ENCODE measurements at regions not wholly inside any gene's neighbourhood (a gene's known extent, or its start where the extent isn't known, plus 50 kb on each side); places are given as distances from the start of the nearest gene placed in this dataset.

GRCh38 chr1:222087221-222087920 is 345.5 kb upstream of the DUSP10 start:
- no peaks in the 10 kb centered on the region for H3K79me2 ChIP-seq (ENCODE audit: low read depth)
- TF ChIP-seq CTCF (conservative IDR thresholded peaks at IDR 0.05), result no peak
- no peak for TF ChIP-seq EZH2 (IDR thresholded peaks at IDR 0.05; ENCODE audit: low read depth)
- no peak overlapping the region for H2AFZ ChIP-seq
- H4K20me1 ChIP-seq (ENCODE audit: insufficient read depth), result no peaks in the 10 kb centered on the region
- no TSS peak for BruUV-seq (replicated peaks)
- no peaks in the 10 kb centered on the region for H3K9me2 ChIP-seq (ENCODE audit: insufficient read depth)
- H3K4me3 ChIP-seq, result no peak overlapping the region
- no peak overlapping the region for H3K4me2 ChIP-seq
- ChIA-PET CTCF (no interaction called here), POLR2A (ENCODE audit: unreplicated experiment) (no interaction called here)
- intact Hi-C loops (cut with micrococcal nuclease; ENCODE audit: unreplicated experiment), result no loop called here
- H3K4me1 ChIP-seq (replicated peaks; ENCODE audit: insufficient read depth), result no peaks in the 10 kb centered on the region
- H3K27ac ChIP-seq, result no peak overlapping the region
- no peak for DNase-seq
- no peaks in the 10 kb centered on the region for H3F3A ChIP-seq (ENCODE audit: insufficient read depth, low read depth)
- no peaks in the 10 kb centered on the region for H3K36me3 ChIP-seq (ENCODE audit: low read depth)
- H3K9me3 ChIP-seq (ENCODE audit: insufficient read depth, low read depth), result no peaks in the 10 kb centered on the region
- no peaks in the 10 kb centered on the region for H3K27me3 ChIP-seq (ENCODE audit: insufficient read depth, low read depth)

- no peaks in the 10 kb centered on the region for H3K27me3 ChIP-seq (ENCODE audit: insufficient read depth, low read depth)
- no TSS peak for BruUV-seq (replicated peaks)
- H3K27ac ChIP-seq, result no peak overlapping the region
- H3K4me3 ChIP-seq, result no peak overlapping the region
- H3K79me2 ChIP-seq (ENCODE audit: low read depth), result no peaks in the 10 kb centered on the region
- POLR2A ChIA-PET (ENCODE audit: unreplicated experiment), result no interaction called here
- H3K4me2 ChIP-seq, result no peak overlapping the region
- no peaks in the 10 kb centered on the region for H3K4me1 ChIP-seq (replicated peaks; ENCODE audit: insufficient read depth)
- no peaks in the 10 kb centered on the region for H3F3A ChIP-seq (ENCODE audit: insufficient read depth, low read depth)
- H2AFZ ChIP-seq, result no peak overlapping the region
- no peak for DNase-seq
- TF ChIP-seq EZH2 (IDR thresholded peaks at IDR 0.05; ENCODE audit: low read depth), result no peak
- TF ChIP-seq CTCF (conservative IDR thresholded peaks at IDR 0.05), result no peak
- intact Hi-C loops (cut with micrococcal nuclease; ENCODE audit: unreplicated experiment), result no loop called here
- no peaks in the 10 kb centered on the region for H4K20me1 ChIP-seq (ENCODE audit: insufficient read depth)
- H3K36me3 ChIP-seq (ENCODE audit: low read depth), result no peaks in the 10 kb centered on the region
- CTCF ChIA-PET, result no interaction called here
- no peaks in the 10 kb centered on the region for H3K9me3 ChIP-seq (ENCODE audit: insufficient read depth, low read depth)
- no peaks in the 10 kb centered on the region for H3K9me2 ChIP-seq (ENCODE audit: insufficient read depth)
These were observed 343.1 kb upstream of the DUSP10 start for GRCh38 chr1:222084996-222085395.

GRCh38 chr1:222084048-222084447 is 342.2 kb upstream of the DUSP10 start:
- Histone ChIP-seq H3K79me2 (ENCODE audit: low read depth) (no peaks in the 10 kb centered on the region), H3K36me3 (ENCODE audit: low read depth) (no peaks in the 10 kb centered on the region), H3K27me3 (ENCODE audit: insufficient read depth, low read depth) (no peaks in the 10 kb centered on the region), H4K20me1 (ENCODE audit: insufficient read depth) (no peaks in the 10 kb centered on the region), H3K9me3 (ENCODE audit: insufficient read depth, low read depth) (no peaks in the 10 kb centered on the region), H3F3A (ENCODE audit: insufficient read depth, low read depth) (no peaks in the 10 kb centered on the region), H3K4me3 (no peak overlapping the region), H2AFZ (no peak overlapping the region), H3K27ac (no peak overlapping the region), H3K4me1 (replicated peaks; ENCODE audit: insufficient read depth) (no peaks in the 10 kb centered on the region), H3K9me2 (ENCODE audit: insufficient read depth) (no peaks in the 10 kb centered on the region), H3K4me2 (no peak overlapping the region)
- intact Hi-C loops (cut with micrococcal nuclease; ENCODE audit: unreplicated experiment), result no loop called here
- POLR2A ChIA-PET (ENCODE audit: unreplicated experiment), result no interaction called here
- no peak for DNase-seq
- CTCF ChIA-PET, result no interaction called here
- TF ChIP-seq EZH2 (IDR thresholded peaks at IDR 0.05; ENCODE audit: low read depth) (no peak), CTCF (conservative IDR thresholded peaks at IDR 0.05) (no peak)
- no TSS peak for BruUV-seq (replicated peaks)

Data from PC-9 (cell line).